K562 (cell line): ENCODE measurements at regions not wholly inside any gene's neighbourhood (a gene's known extent, or its start where the extent isn't known, plus 50 kb on each side); places are given as distances from the start of the nearest gene placed in this dataset.

Source experiments
- ATAC-seq: fragments of 200-7000 bp; cut with Tn5 transposase; 3 replicates; pipeline ENCODE4 v1.9.1; 2020; ENCODE audit warnings: moderate library complexity
- BruUV-seq: library from RNA; stranded (reverse); fragments of 400-500 nt; replicated peaks from 2 replicates; lab custom pipeline; 2021; lab: Mats Ljungman, UMichigan
- CTCF ChIA-PET: fragments of 300-600 bp; formaldehyde crosslinking; extraction: SDS; loops from one replicate; lab custom pipeline; 2021; ENCODE audit warnings: low intra/inter-chr PET ratio; lab: Yijun Ruan, JAX
- POLR2A ChIA-PET: fragments of 300-600, 350-650 bp; sonication (Branson Sonifier 250); formaldehyde crosslinking; extraction: SDS; loops from one replicate; lab custom pipeline; 2021; ENCODE audit warnings: antibody characterized with exemption, inconsistent platforms; lab: Yijun Ruan, JAX
- DNase-seq, 4 experiments: peaks; one replicate each; pipeline versions ENCODE4 v3.0.0 to v3.0.0-alpha.2; 2011 to 2018; ENCODE audit warnings: low spot score in 3 of 4, mixed read lengths in 3 of 4; ENCODE audit errors: extremely low read depth in 1 of 4
- FAIRE-seq: peaks from 2 replicates; lab custom pipeline; 2011; peaks lifted over from hg19 to GRCh38; lab: Jason Lieb, UNC
- H2AFZ ChIP-seq: 2 replicates; pipeline ENCODE4 v1.6.0; 2011; ENCODE audit warnings: low read depth, low read length, control low read depth, inconsistent platforms
- H3K27ac ChIP-seq: fragments of 200-600 bp; 3 replicates; pipeline ENCODE4 v1.8.0; 2011; ENCODE audit warnings: low read depth, mild to moderate bottlenecking, control low read depth, inconsistent platforms, low read length, moderate library complexity, mixed read lengths; ENCODE audit errors: extremely low read depth
- H3K27me3 ChIP-seq, 2 experiments: fragments of 300-600 bp in 1 of 2; 2 replicates in 1 of 2; 3 replicates in 1 of 2; pipeline versions ENCODE4 v1.6.0 to v1.8.0; 2011; ENCODE audit warnings: inconsistent platforms in 2 of 2, low read length in 2 of 2, mild to moderate bottlenecking in 1 of 2, mixed read lengths in 1 of 2, moderate library complexity in 1 of 2; ENCODE audit not compliant: control insufficient read depth in 2 of 2, insufficient read depth in 2 of 2
- H3K36me3 ChIP-seq: fragments of 300-600 bp; 3 replicates; pipeline ENCODE4 v1.8.0; 2011; ENCODE audit warnings: mild to moderate bottlenecking, low read length, inconsistent platforms; ENCODE audit not compliant: control insufficient read depth, insufficient read depth
- H3K4me1 ChIP-seq, 2 experiments: fragments of 200-600 bp in 1 of 2; replicated peaks in 1 of 2; 2 replicates in 1 of 2; 3 replicates in 1 of 2; pipeline versions ENCODE4 v1.5.1 to v1.8.0; 2011; ENCODE audit warnings: inconsistent platforms in 2 of 2, low read length in 2 of 2, mild to moderate bottlenecking in 1 of 2, mixed read lengths in 1 of 2, moderate library complexity in 1 of 2; ENCODE audit not compliant: control insufficient read depth in 2 of 2, insufficient read depth in 2 of 2
- H3K4me2 ChIP-seq: 2 replicates; pipeline ENCODE4 v1.6.1; 2011; ENCODE audit warnings: low read length, control low read depth, inconsistent platforms, mixed read lengths; ENCODE audit not compliant: insufficient read depth
- H3K4me3 ChIP-seq: fragments of 200-600 bp; sonication (generic), shearing (Covaris generic); 2 replicates; pipeline ENCODE4 v1.5.1; 2016; ENCODE audit warnings: control low read depth, inconsistent platforms
- H3K79me2 ChIP-seq: fragments of 200-600 bp; 3 replicates; pipeline ENCODE4 v1.8.0; 2011; ENCODE audit warnings: low read length, inconsistent platforms; ENCODE audit not compliant: control insufficient read depth, insufficient read depth
- H3K9ac ChIP-seq, 2 experiments: 2 replicates each; pipeline versions ENCODE4 v1.6.0 to v1.6.1; 2011; ENCODE audit warnings: low read depth in 2 of 2, low read length in 2 of 2, control low read depth in 1 of 2, inconsistent platforms in 1 of 2, mild to moderate bottlenecking in 1 of 2, mixed read lengths in 1 of 2; ENCODE audit not compliant: insufficient read depth in 1 of 2
- H3K9me1 ChIP-seq: one replicate; pipeline ENCODE4 v1.6.0; 2011; ENCODE audit warnings: inconsistent platforms, mild to moderate bottlenecking, low read length, moderate library complexity; ENCODE audit not compliant: control insufficient read depth, insufficient read depth
- H3K9me3 ChIP-seq: replicated peaks from 2 replicates; pipeline ENCODE4 v1.5.1; 2011; ENCODE audit warnings: low read depth, low read length, inconsistent platforms; ENCODE audit not compliant: control insufficient read depth, insufficient read depth
- H4K20me1 ChIP-seq: replicated peaks from 2 replicates; pipeline ENCODE4 v1.6.1; 2011; ENCODE audit warnings: low read length, inconsistent platforms, mixed read lengths; ENCODE audit not compliant: control insufficient read depth, insufficient read depth
- CBFB ChIP-seq: sonication (generic); formaldehyde crosslinking; IDR thresholded peaks from 2 replicates; pipeline ENCODE4 v1.4.0; 2020; ENCODE audit warnings: mild to moderate bottlenecking, missing genetic modification reagents
- HDAC1 ChIP-seq, 2 experiments: fragments of 450-650 bp; IDR thresholded peaks; 2 replicates each; pipeline ENCODE4 v1.6.1; 2016 to 2017; ENCODE audit warnings: inconsistent platforms in 1 of 2, mild to moderate bottlenecking in 1 of 2, moderate library complexity in 1 of 2
- IRF2 ChIP-seq: sonication (generic); formaldehyde crosslinking; IDR thresholded peaks from 2 replicates; pipeline ENCODE4 v1.8.1; 2022; ENCODE audit warnings: mild to moderate bottlenecking, missing genetic modification reagents
- PHF21A ChIP-seq: fragments of 450-650 bp; IDR thresholded peaks from 2 replicates; pipeline ENCODE4 v1.6.1; 2017; ENCODE audit warnings: low read depth, borderline replicate concordance
- SLC30A9 ChIP-seq: fragments of 250-450 bp; sonication (Bioruptor Pico); IDR thresholded peaks from 2 replicates; pipeline ENCODE4 v1.8.0; 2022; ENCODE audit warnings: mild to moderate bottlenecking, moderate library complexity
- ZNF699 ChIP-seq: fragments of 250-450 bp; sonication (Bioruptor Pico); IDR thresholded peaks from 2 replicates; pipeline ENCODE4 v1.8.0; 2021; ENCODE audit warnings: mild to moderate bottlenecking, moderate library complexity; ENCODE audit not compliant: insufficient replicate concordance
- WGBS: fragments of 100-300 bp; shearing (Covaris generic); methylation state at CpG from one replicate; pipeline ENCODE4 v1.1.6; 2016; ENCODE audit warnings: low coverage, mixed read lengths; ENCODE audit not compliant: insufficient coverage; ENCODE audit errors: missing lambda C conversion rate; 5-methylcytosine and 5-hydroxymethylcytosine counted together
- in situ Hi-C: fragments of 300-500 bp; cut with MboI; formaldehyde crosslinking; loops from 4 replicates; pipeline ENCODE4 v1.15.0; 2018; ENCODE audit warnings: inconsistent platforms, mixed read lengths
- intact Hi-C: fragments of 100-400 bp; cut with micrococcal nuclease; formaldehyde crosslinking; loops from 2 replicates; pipeline ENCODE4 v1.14.2; 2022
- TF ChIP-seq, protein P1 (sequence below): fragments of 250-450 bp; sonication (Bioruptor Pico); IDR thresholded peaks from 2 replicates; pipeline ENCODE4 v1.4.0; 2020

DNA sequence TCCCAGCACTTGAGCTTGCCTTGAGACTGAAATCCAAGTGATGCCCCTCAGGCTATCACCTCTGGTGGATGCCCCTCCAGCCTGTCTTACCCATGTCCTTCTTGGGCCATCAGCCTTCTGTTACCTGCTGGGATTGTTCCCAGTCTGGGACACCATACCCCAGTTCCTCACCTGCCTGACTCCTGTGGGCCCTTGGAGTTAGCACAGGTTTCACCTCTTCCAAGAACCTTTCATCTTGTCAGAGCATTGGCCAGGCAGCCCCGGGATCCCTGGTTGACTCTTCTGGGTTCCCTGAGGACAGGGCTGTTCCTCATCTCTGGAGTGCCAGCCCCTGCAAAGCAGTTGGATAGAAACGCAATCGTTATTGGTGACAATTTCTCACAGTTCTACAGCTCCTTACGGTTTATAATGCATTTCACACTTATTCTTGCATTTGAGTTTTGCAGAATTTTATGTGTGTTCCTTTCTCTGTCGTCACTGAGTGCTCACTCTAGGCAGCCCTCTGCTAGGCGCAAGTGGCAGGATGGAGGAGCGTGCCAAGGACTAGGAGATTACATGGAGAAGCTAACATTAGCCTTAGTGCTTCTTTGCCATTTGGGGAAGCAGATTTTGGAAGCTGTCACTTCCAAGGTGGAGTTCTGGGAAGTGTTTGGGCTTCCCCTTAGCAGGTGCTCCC is 139.7 kb downstream of the DDX1 start:
- no peak overlapping the region for H3K4me3 ChIP-seq
- no peak overlapping the region for H3K27ac ChIP-seq
- WGBS, result 0% methylated on average over 7 of the region's 7 CpGs
- in situ Hi-C loops, result no loop called here
- H4K20me1 ChIP-seq, result peaks cover 17% of the 10 kb centered on the region
- peaks cover 4 to 7% of the 10 kb centered on the region in 2 experiments; a peak in 4 of 5 replicates for H3K4me1 ChIP-seq
- no peak overlapping the region for H2AFZ ChIP-seq
- no peak for TF ChIP-seq HDAC1 (IDR thresholded peaks at IDR 0.05)
- no peak for TF ChIP-seq PHF21A
- TF ChIP-seq, protein P1, sequence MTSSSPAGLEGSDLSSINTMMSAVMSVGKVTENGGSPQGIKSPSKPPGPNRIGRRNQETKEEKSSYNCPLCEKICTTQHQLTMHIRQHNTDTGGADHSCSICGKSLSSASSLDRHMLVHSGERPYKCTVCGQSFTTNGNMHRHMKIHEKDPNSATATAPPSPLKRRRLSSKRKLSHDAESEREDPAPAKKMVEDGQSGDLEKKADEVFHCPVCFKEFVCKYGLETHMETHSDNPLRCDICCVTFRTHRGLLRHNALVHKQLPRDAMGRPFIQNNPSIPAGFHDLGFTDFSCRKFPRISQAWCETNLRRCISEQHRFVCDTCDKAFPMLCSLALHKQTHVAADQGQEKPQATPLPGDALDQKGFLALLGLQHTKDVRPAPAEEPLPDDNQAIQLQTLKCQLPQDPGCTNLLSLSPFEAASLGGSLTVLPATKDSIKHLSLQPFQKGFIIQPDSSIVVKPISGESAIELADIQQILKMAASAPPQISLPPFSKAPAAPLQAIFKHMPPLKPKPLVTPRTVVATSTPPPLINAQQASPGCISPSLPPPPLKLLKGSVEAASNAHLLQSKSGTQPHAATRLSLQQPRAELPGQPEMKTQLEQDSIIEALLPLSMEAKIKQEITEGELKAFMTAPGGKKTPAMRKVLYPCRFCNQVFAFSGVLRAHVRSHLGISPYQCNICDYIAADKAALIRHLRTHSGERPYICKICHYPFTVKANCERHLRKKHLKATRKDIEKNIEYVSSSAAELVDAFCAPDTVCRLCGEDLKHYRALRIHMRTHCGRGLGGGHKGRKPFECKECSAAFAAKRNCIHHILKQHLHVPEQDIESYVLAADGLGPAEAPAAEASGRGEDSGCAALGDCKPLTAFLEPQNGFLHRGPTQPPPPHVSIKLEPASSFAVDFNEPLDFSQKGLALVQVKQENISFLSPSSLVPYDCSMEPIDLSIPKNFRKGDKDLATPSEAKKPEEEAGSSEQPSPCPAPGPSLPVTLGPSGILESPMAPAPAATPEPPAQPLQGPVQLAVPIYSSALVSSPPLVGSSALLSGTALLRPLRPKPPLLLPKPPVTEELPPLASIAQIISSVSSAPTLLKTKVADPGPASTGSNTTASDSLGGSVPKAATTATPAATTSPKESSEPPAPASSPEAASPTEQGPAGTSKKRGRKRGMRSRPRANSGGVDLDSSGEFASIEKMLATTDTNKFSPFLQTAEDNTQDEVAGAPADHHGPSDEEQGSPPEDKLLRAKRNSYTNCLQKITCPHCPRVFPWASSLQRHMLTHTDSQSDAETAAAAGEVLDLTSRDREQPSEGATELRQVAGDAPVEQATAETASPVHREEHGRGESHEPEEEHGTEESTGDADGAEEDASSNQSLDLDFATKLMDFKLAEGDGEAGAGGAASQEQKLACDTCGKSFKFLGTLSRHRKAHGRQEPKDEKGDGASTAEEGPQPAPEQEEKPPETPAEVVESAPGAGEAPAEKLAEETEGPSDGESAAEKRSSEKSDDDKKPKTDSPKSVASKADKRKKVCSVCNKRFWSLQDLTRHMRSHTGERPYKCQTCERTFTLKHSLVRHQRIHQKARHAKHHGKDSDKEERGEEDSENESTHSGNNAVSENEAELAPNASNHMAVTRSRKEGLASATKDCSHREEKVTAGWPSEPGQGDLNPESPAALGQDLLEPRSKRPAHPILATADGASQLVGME, result no peak
- TF ChIP-seq ZNF699 (CRISPR knock-in tag), result no peak
- TF ChIP-seq SLC30A9 (CRISPR knock-in tag), result no peak
- TF ChIP-seq IRF2 (CRISPR knock-in tag), result no peak
- TF ChIP-seq CBFB (CRISPR knock-in tag), result no peak
- intact Hi-C loops, result loop anchor here (5.0 kb wide), 1 partner anchor 89 kb away; no protein-coding TSS in a partner anchor
- H3K9me1 ChIP-seq, result no peaks in the 10 kb centered on the region
- H3K79me2 ChIP-seq, result no peaks in the 10 kb centered on the region
- H3K4me2 ChIP-seq, result no peak overlapping the region
- no peaks in the 10 kb centered on the region for H3K36me3 ChIP-seq
- H3K9me3 ChIP-seq, result no peaks in the 10 kb centered on the region
- DNase-seq (no peak), ATAC-seq (no peak), FAIRE-seq (no peak)
- H3K9ac ChIP-seq, result no peak overlapping the region
- no TSS peak for BruUV-seq
- POLR2A ChIA-PET, result interaction anchor here (0.7 to 1.0 kb wide), 2 partner anchors 44 to 75 kb away, joined by 3 read pairs; no protein-coding TSS in a partner anchor
- CTCF ChIA-PET, result no interaction called here
- H3K27me3 ChIP-seq, result peaks cover 10 to 58% of the 10 kb centered on the region in 2 experiments; a peak in 4 of 5 replicates
